Omental fat pad (tissue), 3 donors: ENCODE measurements at regions not wholly inside any gene's neighbourhood (a gene's known extent, or its start where the extent isn't known, plus 50 kb on each side); places are given as distances from the start of the nearest gene placed in this dataset.

Source experiments
- ATAC-seq: fragments of 150-250 bp; one replicate; pipeline ENCODE4 v1.9.1; 2016; ENCODE audit warnings: mild to moderate bottlenecking, moderate library complexity; ENCODE audit not compliant: low FRiP score
- DNase-seq: peaks from one replicate; pipeline ENCODE4 v3.0.0-alpha.2; 2019; ENCODE audit warnings: low spot score
- TF ChIP-seq, protein P1 (sequence below), 3 donors: fragments of 450-650 bp; IDR thresholded peaks; one replicate each; pipeline ENCODE4 v1.5.1; 2016 to 2017; ENCODE audit warnings: antibody characterized with exemption in 3 of 3, mild to moderate bottlenecking in 3 of 3, moderate library complexity in 2 of 3

DNA sequence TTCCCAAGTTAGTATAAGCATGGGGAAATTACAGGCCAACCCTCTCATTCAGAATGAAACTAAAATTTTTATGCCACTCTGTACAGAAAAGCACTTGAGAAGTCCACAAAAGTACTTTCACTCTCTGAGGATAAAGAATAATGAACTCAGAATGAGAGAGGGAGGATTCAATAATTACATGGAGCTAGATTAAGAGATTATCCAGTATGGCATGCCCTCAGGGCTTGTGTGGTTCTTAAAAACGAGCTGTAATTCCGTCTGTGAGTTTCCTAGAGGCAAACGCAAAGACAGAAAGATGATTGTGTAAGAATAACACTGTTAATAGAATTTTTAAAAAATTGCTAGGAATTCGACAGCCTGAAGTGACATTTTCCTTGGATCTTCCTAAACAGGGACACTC is 126.8 kb upstream of the PTCH1 start:
- ATAC-seq (no peak), DNase-seq (no peak)
- TF ChIP-seq, protein P1, sequence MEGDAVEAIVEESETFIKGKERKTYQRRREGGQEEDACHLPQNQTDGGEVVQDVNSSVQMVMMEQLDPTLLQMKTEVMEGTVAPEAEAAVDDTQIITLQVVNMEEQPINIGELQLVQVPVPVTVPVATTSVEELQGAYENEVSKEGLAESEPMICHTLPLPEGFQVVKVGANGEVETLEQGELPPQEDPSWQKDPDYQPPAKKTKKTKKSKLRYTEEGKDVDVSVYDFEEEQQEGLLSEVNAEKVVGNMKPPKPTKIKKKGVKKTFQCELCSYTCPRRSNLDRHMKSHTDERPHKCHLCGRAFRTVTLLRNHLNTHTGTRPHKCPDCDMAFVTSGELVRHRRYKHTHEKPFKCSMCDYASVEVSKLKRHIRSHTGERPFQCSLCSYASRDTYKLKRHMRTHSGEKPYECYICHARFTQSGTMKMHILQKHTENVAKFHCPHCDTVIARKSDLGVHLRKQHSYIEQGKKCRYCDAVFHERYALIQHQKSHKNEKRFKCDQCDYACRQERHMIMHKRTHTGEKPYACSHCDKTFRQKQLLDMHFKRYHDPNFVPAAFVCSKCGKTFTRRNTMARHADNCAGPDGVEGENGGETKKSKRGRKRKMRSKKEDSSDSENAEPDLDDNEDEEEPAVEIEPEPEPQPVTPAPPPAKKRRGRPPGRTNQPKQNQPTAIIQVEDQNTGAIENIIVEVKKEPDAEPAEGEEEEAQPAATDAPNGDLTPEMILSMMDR (IDR thresholded peaks at IDR 0.05) = no peak

DNA sequence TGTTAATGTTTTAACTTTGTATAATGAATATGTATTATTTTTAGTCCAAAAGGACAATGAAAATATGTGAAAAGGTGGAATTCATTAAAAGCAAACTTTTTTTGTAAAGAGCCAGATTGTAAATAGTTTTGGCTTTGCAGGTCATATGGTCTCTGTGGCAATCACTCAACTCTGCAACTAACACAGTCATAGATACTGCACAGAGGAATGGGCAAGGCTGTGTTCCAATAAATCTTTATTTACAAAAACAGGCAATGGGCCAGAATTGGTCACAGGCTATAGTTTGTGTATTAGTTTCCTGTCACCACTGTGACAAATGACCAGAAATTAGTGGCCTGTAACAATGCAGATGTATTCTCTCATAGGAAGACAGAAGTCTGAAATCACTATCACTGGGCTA is 125.4 kb upstream of the PTCH1 start:
- no peak for ATAC-seq

DNA sequence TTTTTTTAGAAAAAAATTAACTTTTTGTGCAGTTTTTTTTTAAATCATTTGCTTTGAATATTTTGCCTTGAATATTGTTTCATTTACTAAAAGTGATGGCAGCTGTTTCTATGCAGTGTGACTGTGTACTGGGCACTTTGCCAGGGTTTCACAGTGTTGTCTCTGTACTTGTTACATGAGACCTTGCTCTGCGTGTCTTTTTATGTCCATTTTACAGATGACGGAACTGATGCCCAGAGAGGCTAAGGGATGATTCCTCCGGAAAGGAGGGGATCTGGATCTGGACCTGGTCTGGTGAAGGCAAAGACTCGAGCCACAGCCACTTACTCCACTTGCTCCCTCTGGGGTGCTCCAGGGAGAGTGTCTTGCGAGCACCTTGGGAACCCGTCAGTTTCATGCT is 124.8 kb upstream of the PTCH1 start:
- DNase-seq (no peak), ATAC-seq (no peak)
- TF ChIP-seq, protein P1 (IDR thresholded peaks at IDR 0.05) = no peak

More for the DNA sequence above, 125.4 kb upstream of the PTCH1 start:
- TF ChIP-seq, protein P1 (IDR thresholded peaks at IDR 0.05) = no peak
- no peak for DNase-seq

DNA sequence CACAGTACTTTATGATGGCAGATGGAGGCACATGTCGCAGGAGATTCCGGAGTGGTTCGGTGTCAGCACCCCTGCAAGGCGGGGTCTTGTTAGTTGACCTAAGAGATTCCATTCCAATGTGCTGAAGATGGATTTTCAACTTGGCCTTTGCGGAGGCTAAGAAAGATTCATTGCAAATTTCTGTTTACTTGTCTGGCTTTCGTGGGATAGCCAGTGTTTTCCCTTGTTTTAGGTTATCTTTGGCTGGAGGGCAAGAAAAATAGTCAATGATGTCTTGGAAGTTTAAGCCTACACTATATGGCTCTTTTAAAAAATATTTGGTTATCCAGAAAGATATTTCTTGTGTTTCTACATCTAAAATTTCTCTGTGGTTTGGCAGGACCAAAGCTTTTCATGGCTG is 123.6 kb upstream of the PTCH1 start:
- DNase-seq (no peak), ATAC-seq (no peak)
- TF ChIP-seq, protein P1 (IDR thresholded peaks at IDR 0.05) = no peak

DNA sequence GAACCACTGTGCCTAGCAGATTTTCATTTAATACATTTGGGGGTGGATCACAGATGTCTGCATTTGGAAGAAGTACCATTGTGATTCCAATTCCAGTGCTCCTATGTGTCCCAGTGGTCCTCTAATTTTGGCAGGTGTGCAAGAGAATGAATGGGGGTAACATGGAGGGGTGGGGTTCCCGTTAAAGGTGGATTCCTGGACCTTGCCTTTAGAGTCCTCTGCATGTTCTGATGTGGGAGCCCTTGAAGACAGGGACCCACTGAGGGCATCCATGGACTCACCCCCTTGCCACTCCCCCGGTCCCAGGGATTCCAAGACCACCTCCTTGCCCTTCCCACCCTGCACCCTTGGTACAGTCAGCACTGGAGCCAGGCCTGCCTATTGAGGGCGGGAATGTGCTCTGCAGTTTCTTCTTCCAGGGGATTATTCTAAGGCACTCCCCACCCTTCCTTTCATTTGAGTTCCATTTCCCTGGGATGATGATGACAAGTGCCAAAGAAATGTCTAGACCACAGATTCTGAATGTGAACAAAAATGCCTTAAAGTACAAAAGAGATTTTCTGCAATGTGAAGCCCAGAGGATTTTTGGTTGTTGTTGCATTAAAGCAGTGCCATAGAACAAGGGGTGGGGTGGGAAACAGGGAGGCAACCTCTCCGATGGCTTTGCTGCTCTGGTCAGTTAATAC is 119.4 kb upstream of the PTCH1 start:
- ATAC-seq (no peak), DNase-seq (no peak)
- TF ChIP-seq, protein P1 (IDR thresholded peaks at IDR 0.05) = no peak

DNA sequence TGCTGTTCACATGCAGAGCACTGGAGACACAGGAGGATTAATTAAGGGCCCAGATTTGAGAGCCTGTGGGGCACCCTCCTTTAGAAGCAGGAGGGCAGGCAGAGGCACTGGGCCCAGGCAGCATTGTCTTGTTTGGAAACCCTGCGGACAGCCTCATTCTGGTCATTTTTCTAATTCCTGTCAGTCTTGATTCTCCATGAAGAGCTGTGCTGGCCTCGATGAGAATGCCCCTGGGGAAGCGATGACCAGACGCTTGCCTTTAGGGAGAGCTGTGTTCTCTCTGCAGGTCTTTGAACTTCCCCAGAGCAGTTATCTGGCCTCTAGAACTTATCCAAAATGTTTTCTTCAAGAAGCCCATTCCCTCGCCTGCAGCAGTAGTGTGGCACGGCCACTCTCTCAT is 117.8 kb upstream of the PTCH1 start:
- no peak for ATAC-seq
- TF ChIP-seq, protein P1 (IDR thresholded peaks at IDR 0.05) = no peak
- DNase-seq = no peak

DNA sequence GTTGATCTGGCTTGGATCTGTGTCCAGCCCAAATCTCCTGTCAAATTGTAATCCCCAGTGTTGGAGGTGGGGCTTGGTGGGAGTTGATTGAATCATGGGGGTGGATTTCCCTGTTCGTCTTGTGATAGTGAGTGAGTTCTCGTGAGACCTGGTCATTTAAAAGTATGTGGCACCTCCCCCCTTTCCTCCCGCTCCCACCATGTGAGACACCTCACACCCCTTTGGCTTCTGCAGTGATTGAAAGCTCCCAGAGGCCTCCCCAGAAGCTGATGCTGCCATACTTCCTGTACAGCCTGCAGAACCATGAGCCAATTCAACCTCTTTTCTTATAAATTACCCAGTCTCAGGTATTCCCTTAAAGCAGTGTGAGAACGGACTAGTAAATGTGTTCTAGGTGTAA is 117.3 kb upstream of the PTCH1 start:
- no peak for ATAC-seq
- DNase-seq = no peak

More for the DNA sequence above, 117.3 kb upstream of the PTCH1 start:
- TF ChIP-seq, protein P1 (IDR thresholded peaks at IDR 0.05) = no peak
